Spleen (tissue), 11 donors: ENCODE measurements at regions not wholly inside any gene's neighbourhood (a gene's known extent, or its start where the extent isn't known, plus 50 kb on each side); places are given as distances from the start of the nearest gene placed in this dataset.
A peak's percentile ranks its signal among the peaks of the same experiment; 100 is the strongest.

Experiments used
- DNase-seq: peaks from one replicate; pipeline ENCODE4 v3.0.0-alpha.2; 2020
- H3K27ac ChIP-seq, 8 donors: fragments of 200-600 bp; sonication (generic) in 7 of 8; 1 replicate in 4 of 8; 2 replicates in 4 of 8; pipeline versions ENCODE4 v1.5.0 to v1.8.0; 2016 to 2021; ENCODE audit warnings: inconsistent platforms in 4 of 8, mild to moderate bottlenecking in 4 of 8, moderate library complexity in 1 of 8
- H3K27me3 ChIP-seq, 7 donors: fragments of 200-600 bp; sonication (generic) in 6 of 7; replicated peaks in 1 of 7; 1 replicate in 4 of 7; 2 replicates in 3 of 7; pipeline versions ENCODE4 v1.5.0 to v1.8.0; 2016 to 2021; ENCODE audit warnings: inconsistent platforms in 3 of 7, mild to moderate bottlenecking in 1 of 7
- H3K36me3 ChIP-seq, 6 donors: fragments of 200-600 bp; sonication (generic) in 5 of 6; 1 replicate in 4 of 6; 2 replicates in 2 of 6; pipeline versions ENCODE4 v1.5.0 to v1.8.0; 2016 to 2021; ENCODE audit warnings: inconsistent platforms in 2 of 6
- H3K4me1 ChIP-seq, 6 donors: fragments of 200-600 bp; sonication (generic) in 5 of 6; 1 replicate in 3 of 6; 2 replicates in 3 of 6; pipeline versions ENCODE4 v1.5.0 to v1.8.0; 2016 to 2021; ENCODE audit warnings: inconsistent platforms in 3 of 6
- H3K4me3 ChIP-seq, 8 donors: fragments of 200-600 bp; sonication (generic) in 7 of 8; 1 replicate in 4 of 8; 2 replicates in 4 of 8; pipeline versions ENCODE4 v1.5.0 to v1.8.0; 2016 to 2021; ENCODE audit warnings: inconsistent platforms in 4 of 8, mild to moderate bottlenecking in 4 of 8, moderate library complexity in 2 of 8
- H3K9me3 ChIP-seq, 8 donors: fragments of 200-600 bp; sonication (generic) in 7 of 8; 1 replicate in 4 of 8; 2 replicates in 4 of 8; pipeline versions ENCODE4 v1.5.0 to v1.8.0; 2016 to 2021; ENCODE audit warnings: inconsistent platforms in 4 of 8
- CTCF ChIP-seq, 11 experiments: fragments of 200-600 bp in 7 of 11; fragments of 450-650 bp in 4 of 11; sonication (generic) in 4 of 11; IDR thresholded peaks in 8 of 11; conservative IDR thresholded peaks in 3 of 11; 1 replicate in 7 of 11; 2 replicates in 4 of 11; pipeline versions ENCODE4 v1.4.0 to v1.8.0; 2016 to 2021; ENCODE audit warnings: antibody characterized with exemption in 11 of 11, inconsistent platforms in 4 of 11, mild to moderate bottlenecking in 1 of 11
- POLR2A ChIP-seq, 3 donors: fragments of 450-650 bp; IDR thresholded peaks; one replicate each; pipeline ENCODE4 v1.5.1; 2017; ENCODE audit warnings: antibody characterized with exemption in 3 of 3, mild to moderate bottlenecking in 1 of 3
- POLR2AphosphoS5 ChIP-seq, 3 donors: sonication (generic); formaldehyde crosslinking; IDR thresholded peaks; one replicate each; pipeline ENCODE4 v1.5.1; 2017; ENCODE audit warnings: antibody characterized with exemption in 3 of 3
- WGBS, 5 donors: extraction: QIAGEN DNeasy Blood & Tissue Kit in 3 of 5; methylation state at CpG; one replicate each; pipeline versions ENCODE4 v1.1.5 to v1.1.7; 2013 to 2018; 5-methylcytosine and 5-hydroxymethylcytosine counted together
- intact Hi-C: fragments of 100-400 bp; cut with DNase I; formaldehyde crosslinking; loops from one replicate; pipeline ENCODE4 v1.15.0; 2023; ENCODE audit warnings: low total_unique reads
- donor health status: healthy with polysubstance abuse.
- donor health status: DM: no; HTN: no; CAD: no; lungs with moderate emphysema.
- donor health status: DM: no; HTN: no; CAD: no.
- donor health status: Bipolar disorder and iron deficiency.
- donor health status: healthy.
- donor health status: DM: no; HTN: no; CAD: no.
- donor health status: DM: yes; HTN: yes; CAD: no.

GRCh38 chr2:8566155-8566670 is 115.6 kb upstream of the ID2 start:
- no peak for DNase-seq
- no peaks in the 10 kb centered on the region for H3K27me3 ChIP-seq
- H3K4me3 ChIP-seq, result no peak overlapping the region
- 84 to 94% (median 91%) methylated on average over 4 of the region's 4 CpGs for WGBS, 5 donors
- H3K9me3 ChIP-seq, result peaks cover 0 to 10% (median 9%) of the 10 kb centered on the region in 8 donors
- H3K4me1 ChIP-seq, result no peaks in the 10 kb centered on the region
- TF ChIP-seq POLR2A (IDR thresholded peaks at IDR 0.05) (no peak), POLR2AphosphoS5 (IDR thresholded peaks at IDR 0.05) (no peak), CTCF (IDR thresholded peaks at IDR 0.05 in 8 of 11, conservative IDR thresholded peaks at IDR 0.05 in 3 of 11) (no peak)
- H3K27ac ChIP-seq, result no peak overlapping the region
- no peaks in the 10 kb centered on the region for H3K36me3 ChIP-seq
- intact Hi-C loops, result no loop called here

- Histone ChIP-seq H3K36me3 (no peaks in the 10 kb centered on the region), H3K4me3 (no peak overlapping the region), H3K4me1 (peaks cover 0 to under 1% (median 0%) of the 10 kb centered on the region in 6 donors), H3K27me3 (no peaks in the 10 kb centered on the region), H3K27ac (no peak overlapping the region), H3K9me3 (peaks cover 0 to 7% (median 6%) of the 10 kb centered on the region in 8 donors)
- DNase-seq, result peak; percentile 41
- intact Hi-C loops, result no loop called here
- no peak for TF ChIP-seq POLR2A (IDR thresholded peaks at IDR 0.05)
- TF ChIP-seq CTCF (IDR thresholded peaks at IDR 0.05 in 8 of 11, conservative IDR thresholded peaks at IDR 0.05 in 3 of 11), result no peak
- TF ChIP-seq POLR2AphosphoS5 (IDR thresholded peaks at IDR 0.05), result no peak
- 91 to 98% (median 92%) methylated on average over 15 of the region's 15 CpGs for WGBS, 5 donors
Observed at GRCh38 chr2:8566774-8567468, 114.9 kb upstream of the ID2 start.

GRCh38 chr2:8567469-8568260 is 114.2 kb upstream of the ID2 start:
- 91 to 94% (median 93%) methylated on average over 15 of the region's 15 CpGs for WGBS, 5 donors
- Histone ChIP-seq H3K9me3 (no peaks in the 10 kb centered on the region), H3K27ac (no peak overlapping the region), H3K4me1 (peaks cover 0 to 8% (median 0%) of the 10 kb centered on the region in 6 donors), H3K4me3 (no peak overlapping the region), H3K27me3 (peaks cover 0 to 2% (median 0%) of the 10 kb centered on the region in 7 donors), H3K36me3 (no peaks in the 10 kb centered on the region)
- intact Hi-C loops, result no loop called here
- no peak for TF ChIP-seq POLR2AphosphoS5 (IDR thresholded peaks at IDR 0.05)
- no peak for TF ChIP-seq CTCF (IDR thresholded peaks at IDR 0.05 in 8 of 11, conservative IDR thresholded peaks at IDR 0.05 in 3 of 11)
- TF ChIP-seq POLR2A (IDR thresholded peaks at IDR 0.05), result no peak
- no peak for DNase-seq
